Cardiac muscle cell (in vitro differentiated cells and primary cell): ENCODE measurements at regions not wholly inside any gene's neighbourhood (a gene's known extent, or its start where the extent isn't known, plus 50 kb on each side); places are given as distances from the start of the nearest gene placed in this dataset.

ENCODE experiments used
- DNase-seq, 2 donors: peaks; one replicate each; pipeline versions ENCODE4 v3.0.0 to v3.0.0-alpha.2; 2010 to 2017; ENCODE audit warnings: low read depth in 1 of 2, low spot score in 1 of 2
- H3K27ac ChIP-seq: fragments of 200-600 bp; sonication (generic); 2 replicates; pipeline ENCODE4 v1.5.1; 2016
- H3K27me3 ChIP-seq: fragments of 200-600 bp; sonication (generic); 2 replicates; pipeline ENCODE4 v1.6.0; 2016; ENCODE audit warnings: control low read depth
- H3K36me3 ChIP-seq: fragments of 200-600 bp; sonication (generic); 2 replicates; pipeline ENCODE4 v1.5.1; 2016; ENCODE audit warnings: control low read depth
- H3K4me1 ChIP-seq: fragments of 200-600 bp; sonication (generic); 2 replicates; pipeline ENCODE4 v1.8.1; 2017; ENCODE audit warnings: low read depth, mild to moderate bottlenecking, mixed run types
- H3K4me3 ChIP-seq: fragments of 200-600 bp; sonication (generic); 2 replicates; pipeline ENCODE4 v1.5.1; 2016; ENCODE audit warnings: mild to moderate bottlenecking
- H3K9me3 ChIP-seq: fragments of 200-600 bp; sonication (generic); 2 replicates; pipeline ENCODE4 v1.5.1; 2017; ENCODE audit warnings: low read depth, mild to moderate bottlenecking, control low read depth
- TF ChIP-seq, protein P1 (sequence below): IDR thresholded peaks from 2 replicates; pipeline ENCODE4 v1.5.1; 2012; ENCODE audit warnings: low read depth, mild to moderate bottlenecking, low read length

DNA sequence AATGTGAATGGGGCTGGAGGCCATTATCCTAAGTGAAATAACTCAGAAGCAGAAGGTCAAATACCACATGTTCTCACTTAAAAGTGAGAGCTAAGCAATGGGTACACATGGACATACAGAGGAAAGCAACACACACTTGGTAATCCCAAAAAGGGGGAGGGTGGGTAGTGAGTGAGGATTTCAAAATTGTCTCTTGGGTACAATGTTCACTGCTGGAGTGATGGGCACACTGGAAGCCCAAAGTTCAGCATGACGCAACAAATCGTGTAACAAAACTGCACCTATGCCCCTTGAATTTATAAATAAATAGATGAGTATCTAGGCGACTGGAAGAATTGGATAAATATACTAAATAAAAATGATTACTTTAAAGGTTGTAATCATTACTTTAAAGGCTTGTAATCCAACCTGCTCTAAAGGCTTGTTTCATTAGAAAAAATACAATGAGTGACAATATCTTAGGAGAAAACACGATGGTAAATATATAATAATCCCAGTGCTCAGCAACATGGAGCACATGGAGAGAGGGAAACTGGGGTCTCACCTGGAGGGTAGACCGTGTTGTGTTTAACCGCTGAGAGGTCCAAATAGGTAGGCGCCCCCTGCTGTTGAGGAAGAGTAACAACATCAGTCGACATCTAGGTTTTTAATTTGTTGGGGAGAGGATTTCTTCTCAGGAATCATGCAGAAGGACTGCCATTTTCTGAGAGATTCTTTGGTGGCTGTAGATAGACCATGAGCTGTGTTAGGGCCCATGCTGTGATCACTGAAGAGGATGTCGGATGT, 78.5 kb upstream of the ROBO1 start:
- peak in 1 of 2 donors; percentile 18 for DNase-seq
- TF ChIP-seq, protein P1, sequence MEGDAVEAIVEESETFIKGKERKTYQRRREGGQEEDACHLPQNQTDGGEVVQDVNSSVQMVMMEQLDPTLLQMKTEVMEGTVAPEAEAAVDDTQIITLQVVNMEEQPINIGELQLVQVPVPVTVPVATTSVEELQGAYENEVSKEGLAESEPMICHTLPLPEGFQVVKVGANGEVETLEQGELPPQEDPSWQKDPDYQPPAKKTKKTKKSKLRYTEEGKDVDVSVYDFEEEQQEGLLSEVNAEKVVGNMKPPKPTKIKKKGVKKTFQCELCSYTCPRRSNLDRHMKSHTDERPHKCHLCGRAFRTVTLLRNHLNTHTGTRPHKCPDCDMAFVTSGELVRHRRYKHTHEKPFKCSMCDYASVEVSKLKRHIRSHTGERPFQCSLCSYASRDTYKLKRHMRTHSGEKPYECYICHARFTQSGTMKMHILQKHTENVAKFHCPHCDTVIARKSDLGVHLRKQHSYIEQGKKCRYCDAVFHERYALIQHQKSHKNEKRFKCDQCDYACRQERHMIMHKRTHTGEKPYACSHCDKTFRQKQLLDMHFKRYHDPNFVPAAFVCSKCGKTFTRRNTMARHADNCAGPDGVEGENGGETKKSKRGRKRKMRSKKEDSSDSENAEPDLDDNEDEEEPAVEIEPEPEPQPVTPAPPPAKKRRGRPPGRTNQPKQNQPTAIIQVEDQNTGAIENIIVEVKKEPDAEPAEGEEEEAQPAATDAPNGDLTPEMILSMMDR: peak; percentile 7
- Histone ChIP-seq H3K9me3 (no peaks in the 10 kb centered on the region), H3K4me3 (no peak overlapping the region), H3K36me3 (no peaks in the 10 kb centered on the region), H3K27ac (no peak overlapping the region), H3K4me1 (no peaks in the 10 kb centered on the region), H3K27me3 (no peaks in the 10 kb centered on the region)

DNA sequence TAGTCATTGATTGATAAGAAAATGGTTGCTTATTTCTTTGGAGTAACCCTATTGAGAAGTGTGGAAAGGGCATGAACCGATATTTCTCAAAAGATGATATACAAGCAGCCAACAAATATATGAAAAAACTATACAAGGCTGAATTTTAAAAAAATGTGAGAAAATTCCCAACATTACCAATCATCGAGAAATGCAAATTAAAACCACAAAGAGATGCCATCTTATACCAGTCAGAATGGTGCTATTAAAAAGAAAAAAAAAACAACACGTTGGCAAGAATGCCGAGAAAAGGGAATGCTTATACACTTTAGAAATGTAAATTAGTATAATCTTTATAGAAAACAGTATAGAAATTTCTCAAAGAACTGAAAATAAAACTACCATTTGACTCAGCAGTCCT, 77.7 kb upstream of the ROBO1 start:
- DNase-seq: no peak
- no peaks in the 10 kb centered on the region for H3K9me3 ChIP-seq
- H3K4me3 ChIP-seq: no peak overlapping the region
- H3K36me3 ChIP-seq: no peaks in the 10 kb centered on the region
- H3K27me3 ChIP-seq: no peaks in the 10 kb centered on the region
- H3K27ac ChIP-seq: no peak overlapping the region
- no peaks in the 10 kb centered on the region for H3K4me1 ChIP-seq
- TF ChIP-seq, protein P1: no peak

DNA sequence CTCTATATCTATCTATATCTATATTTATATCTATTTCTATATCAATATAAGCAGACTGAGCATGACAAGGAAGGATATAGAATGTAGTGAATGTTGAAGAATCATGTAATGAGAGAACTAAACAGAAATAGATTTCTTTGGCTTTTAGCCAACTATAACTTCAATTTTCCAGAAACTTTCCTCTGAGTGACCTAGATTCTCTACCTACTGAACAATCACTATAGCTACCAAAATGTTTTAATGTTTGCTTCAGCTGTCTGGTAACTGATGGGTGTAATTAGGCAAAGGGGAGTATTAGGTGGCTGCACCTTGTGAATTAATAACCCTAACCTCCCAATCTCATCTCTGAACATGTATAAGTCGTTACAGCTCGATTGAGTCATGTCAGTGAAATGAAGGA, 76.4 kb upstream of the ROBO1 start:
- Histone ChIP-seq H3K4me1 (no peaks in the 10 kb centered on the region), H3K27me3 (no peaks in the 10 kb centered on the region), H3K9me3 (no peaks in the 10 kb centered on the region), H3K4me3 (no peak overlapping the region), H3K36me3 (no peaks in the 10 kb centered on the region), H3K27ac (no peak overlapping the region)
- TF ChIP-seq, protein P1: no peak
- no peak for DNase-seq

DNA sequence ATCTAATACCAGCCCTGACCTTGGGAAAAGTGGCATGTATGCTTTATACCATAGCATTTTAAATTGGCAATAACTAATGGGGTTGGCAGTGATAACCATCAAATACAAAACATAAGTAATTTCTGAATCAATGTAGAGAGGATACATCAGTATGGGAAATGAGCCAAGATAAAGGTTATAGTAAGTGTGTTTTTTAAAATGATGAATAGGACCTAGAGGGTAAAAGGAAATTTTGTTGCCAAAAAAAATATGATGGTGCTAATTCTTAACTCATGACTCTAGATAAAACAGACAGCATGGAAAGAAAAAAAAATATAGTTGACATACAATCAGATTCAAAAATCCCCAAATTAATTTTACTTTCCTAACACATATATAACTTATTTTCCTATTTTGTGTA, 75.4 kb upstream of the ROBO1 start:
- TF ChIP-seq, protein P1: no peak
- no peaks in the 10 kb centered on the region for H3K27me3 ChIP-seq
- H3K9me3 ChIP-seq: no peaks in the 10 kb centered on the region
- H3K27ac ChIP-seq: no peak overlapping the region
- DNase-seq: no peak
- H3K36me3 ChIP-seq: no peaks in the 10 kb centered on the region
- no peaks in the 10 kb centered on the region for H3K4me1 ChIP-seq
- H3K4me3 ChIP-seq: no peak overlapping the region

DNA sequence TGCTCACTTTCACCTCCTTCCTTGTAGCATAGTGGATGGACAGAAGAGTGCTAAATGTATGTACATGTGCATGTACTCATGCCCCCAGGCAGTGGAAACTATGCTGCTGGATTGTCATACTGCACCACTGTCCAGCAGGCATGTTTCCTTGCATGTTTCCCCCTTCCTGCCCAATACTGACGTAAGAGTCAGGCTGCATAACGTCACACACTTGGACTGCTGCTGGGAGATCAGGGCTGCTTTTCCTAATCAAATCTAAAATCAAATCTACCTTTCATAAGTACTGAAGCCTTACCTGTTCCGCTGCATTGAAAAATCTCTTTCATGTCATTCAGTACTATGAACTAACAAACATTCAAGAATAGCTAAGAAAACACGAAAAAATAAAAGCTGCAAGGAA, 67.9 kb upstream of the ROBO1 start:
- no peak overlapping the region for H3K4me3 ChIP-seq
- H3K27me3 ChIP-seq: no peaks in the 10 kb centered on the region
- no peaks in the 10 kb centered on the region for H3K4me1 ChIP-seq
- no peak overlapping the region for H3K27ac ChIP-seq
- no peak for DNase-seq
- H3K36me3 ChIP-seq: no peaks in the 10 kb centered on the region
- TF ChIP-seq, protein P1: no peak
- no peaks in the 10 kb centered on the region for H3K9me3 ChIP-seq
